ENCODE measurements at regions not wholly inside any gene's neighbourhood (a gene's known extent, or its start where the extent isn't known, plus 50 kb on each side); places are given as distances from the start of the nearest gene placed in this dataset.
"Not testable (repeated sequence)": the region's sequence is repeated elsewhere in the genome, so short reads cannot be mapped to it uniquely, and the experiment has no call there.

DNA sequence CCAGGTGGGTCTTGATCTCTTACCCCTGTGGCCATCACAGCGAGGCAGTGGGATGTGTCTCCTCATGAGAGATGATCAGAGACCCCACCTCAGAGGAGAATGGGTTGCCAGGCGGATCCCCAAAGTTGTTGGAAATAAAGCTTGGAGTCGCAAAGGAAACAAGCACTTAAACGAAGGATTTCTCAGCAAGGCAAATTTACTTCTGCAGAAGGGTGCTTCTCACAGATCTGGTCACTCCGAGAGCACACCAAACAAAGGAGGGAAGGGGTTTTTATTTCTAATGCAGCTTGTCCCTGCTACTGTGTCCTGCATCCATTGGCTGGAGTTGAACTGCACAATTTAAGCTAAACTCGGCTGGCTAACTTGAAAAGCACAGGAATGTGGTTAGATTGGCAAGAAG, 466.6 kb upstream of the EYS start (continued):
- no peak for TF ChIP-seq EGR1 (IDR thresholded peaks at IDR 0.05; ENCODE audit: borderline replicate concordance, low read depth, low read length)
- TF ChIP-seq EP300 (IDR thresholded peaks at IDR 0.05; ENCODE audit: borderline replicate concordance in 1 of 2, low read depth in 2 of 2, low read length in 2 of 2): no peak
- TF ChIP-seq SIN3A (conservative IDR thresholded peaks at IDR 0.05 in 1 of 2, IDR thresholded peaks at IDR 0.05 in 1 of 2; ENCODE audit: low read depth in 1 of 2, low read length in 2 of 2): no peak
- TF ChIP-seq MAX (IDR thresholded peaks at IDR 0.05): no peak
- TF ChIP-seq RNF2 (IDR thresholded peaks at IDR 0.05; ENCODE audit: borderline replicate concordance, low read depth, low read length, missing control alignments, poor library complexity, severe bottlenecking): no peak
- TF ChIP-seq SUZ12 (IDR thresholded peaks at IDR 0.05; ENCODE audit: low read length): no peak
- TF ChIP-seq SP1 (IDR thresholded peaks at IDR 0.05; ENCODE audit: low read depth, low read length): no peak

DNA sequence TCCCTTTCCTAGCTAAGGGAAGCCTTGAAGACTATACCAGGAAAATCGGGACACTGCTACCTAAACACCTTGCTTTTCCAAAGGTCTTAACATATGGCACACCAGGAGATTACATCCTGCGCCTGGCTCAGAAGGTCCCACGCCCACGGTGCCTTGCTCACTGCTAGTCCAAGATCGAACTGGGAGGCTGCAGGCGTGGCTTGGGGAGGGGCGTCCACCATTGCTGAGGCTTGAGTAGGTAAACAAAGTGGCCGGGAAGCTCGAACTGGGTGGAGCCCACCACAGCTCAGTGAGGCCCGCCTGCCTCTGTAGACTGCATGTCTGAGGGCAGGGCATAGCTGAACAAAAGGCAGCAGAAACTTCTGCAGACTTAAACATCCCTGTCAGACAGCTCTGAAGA, 459.7 kb upstream of the EYS start:
- H3K9ac ChIP-seq (replicated peaks in 1 of 4; ENCODE audit: extremely low read depth in 1 of 4, low read depth in 3 of 4, low read length in 3 of 4); H4K8ac ChIP-seq (ENCODE audit: extremely low read depth, insufficient read depth, low read length); H3K4me2 ChIP-seq (ENCODE audit: insufficient read depth in 1 of 2, low read depth in 2 of 2, low read length in 2 of 2); H2BK20ac ChIP-seq (ENCODE audit: low read length); H3K4me3 ChIP-seq (ENCODE audit: extremely low read depth in 1 of 4, insufficient read depth in 2 of 4, low read depth in 3 of 4, low read length in 4 of 4); H2BK15ac ChIP-seq (ENCODE audit: low read length); H4K5ac ChIP-seq (ENCODE audit: insufficient read length, low read depth, low read length); H3K56ac ChIP-seq (replicated peaks; ENCODE audit: insufficient read length, low read depth, low read length); H3K18ac ChIP-seq (ENCODE audit: extremely low read depth, low read length); H3K9me3 ChIP-seq (ENCODE audit: insufficient read depth in 2 of 2, low read depth in 1 of 2, low read length in 1 of 2); H2BK12ac ChIP-seq (ENCODE audit: low read depth, low read length); H3K27ac ChIP-seq (ENCODE audit: low read depth, low read length); H2BK120ac ChIP-seq (replicated peaks; ENCODE audit: low read depth, low read length); DNase-seq (ENCODE audit: low read depth in 1 of 2, low spot score in 2 of 2); H3K79me1 ChIP-seq (ENCODE audit: low read depth, low read length); H4K91ac ChIP-seq (replicated peaks; ENCODE audit: insufficient read length, low read length); H3K23ac ChIP-seq (ENCODE audit: insufficient read length); H3K36me3 ChIP-seq (ENCODE audit: control insufficient read depth in 2 of 4, insufficient read depth in 4 of 4, low read length in 3 of 4); POLR2A ChIA-PET (ENCODE audit: partially characterized antibody); FAIRE-seq; H3K27me3 ChIP-seq (replicated peaks in 1 of 4; ENCODE audit: control insufficient read depth in 3 of 4, extremely low read depth in 1 of 4, insufficient read depth in 3 of 4, low read length in 3 of 4); H2AK5ac ChIP-seq (ENCODE audit: low read depth, low read length); H3K79me2 ChIP-seq (ENCODE audit: control insufficient read depth in 1 of 2, insufficient read depth in 2 of 2, low read length in 2 of 2); H3K14ac ChIP-seq (ENCODE audit: insufficient read length); H3K4ac ChIP-seq (replicated peaks; ENCODE audit: insufficient read length, low read depth, low read length); H3K4me1 ChIP-seq (replicated peaks in 1 of 4; ENCODE audit: control insufficient read depth in 3 of 4, insufficient read depth in 4 of 4, low read length in 3 of 4); H3K23me2 ChIP-seq (ENCODE audit: low read depth, low read length); H2BK5ac ChIP-seq (ENCODE audit: low read depth, low read length); H4K20me1 ChIP-seq (replicated peaks in 1 of 2; ENCODE audit: control insufficient read depth in 1 of 2, insufficient read depth in 2 of 2, low read length in 2 of 2); H2AFZ ChIP-seq (ENCODE audit: low read length): not testable (repeated sequence)
- WGBS, 2 experiments (ENCODE audit: extremely low coverage in 1 of 2, insufficient coverage in 1 of 2, insufficient read length in 1 of 2, insufficient replicate concordance in 2 of 2, low coverage in 1 of 2, low lambda C conversion rate in 2 of 2, missing lambda C conversion rate in 1 of 2): 100% methylated on average over 8 of the region's 10 CpGs; no CpG with 5 or more reads in 1 of the 2 experiments
- CTCF ChIA-PET (ENCODE audit: partially characterized antibody): interaction anchor here (1.3 kb wide), 1 partner anchor 118 kb away, joined by 3 read pairs; no protein-coding TSS in a partner anchor

All from H1 (cell line).